SK-N-SH treated with all-trans-retinoic acid at 6 μM for 48 hours (cell line): ENCODE measurements at regions not wholly inside any gene's neighbourhood (a gene's known extent, or its start where the extent isn't known, plus 50 kb on each side); places are given as distances from the start of the nearest gene placed in this dataset.

Experiments
- ATAC-seq: fragments of 200-7000 bp; cut with Tn5 transposase; 3 replicates; pipeline ENCODE4 v1.9.1; 2020; ENCODE audit warnings: mild to moderate bottlenecking, moderate library complexity
- ARNTL ChIP-seq: fragments of 450-650 bp; formaldehyde crosslinking; IDR thresholded peaks from 2 replicates; pipeline ENCODE4 v1.5.0; 2020; ENCODE audit warnings: low read depth, mild to moderate bottlenecking, moderate library complexity, borderline replicate concordance
- BACH2 ChIP-seq: fragments of 250-450 bp; sonication (Bioruptor Pico); IDR thresholded peaks from 2 replicates; pipeline ENCODE4 v1.9.0; 2021; ENCODE audit warnings: mild to moderate bottlenecking, borderline replicate concordance
- CSDC2 ChIP-seq: fragments of 250-450 bp; sonication (Bioruptor Pico); IDR thresholded peaks from 2 replicates; pipeline ENCODE4 v1.5.0; 2020; ENCODE audit warnings: mild to moderate bottlenecking, moderate library complexity
- ESRRG ChIP-seq: fragments of 250-450 bp; sonication (Bioruptor Pico); IDR thresholded peaks from 2 replicates; pipeline ENCODE4 v1.6.1; 2021; ENCODE audit warnings: mild to moderate bottlenecking
- GLIS3 ChIP-seq: fragments of 250-450 bp; sonication (Bioruptor Pico); IDR thresholded peaks from 2 replicates; pipeline ENCODE4 v1.5.0; 2020; ENCODE audit warnings: mild to moderate bottlenecking, moderate library complexity
- ISL1 ChIP-seq: fragments of 250-450 bp; sonication (Bioruptor Pico); IDR thresholded peaks from 2 replicates; pipeline ENCODE4 v2.1.2; 2022; ENCODE audit warnings: mild to moderate bottlenecking, moderate library complexity
- OSR1 ChIP-seq: fragments of 250-450 bp; sonication (Bioruptor Pico); IDR thresholded peaks from 2 replicates; pipeline ENCODE4 v1.8.0; 2022; ENCODE audit warnings: moderate library complexity, mild to moderate bottlenecking, inconsistent platforms
- RARB ChIP-seq: fragments of 250-450 bp; sonication (Bioruptor Pico); IDR thresholded peaks from 2 replicates; pipeline ENCODE4 v1.8.0; 2021; ENCODE audit warnings: mild to moderate bottlenecking, moderate library complexity
- SNAI2 ChIP-seq: fragments of 250-450 bp; sonication (Bioruptor Pico); IDR thresholded peaks from 2 replicates; pipeline ENCODE4 v1.5.0; 2020; ENCODE audit warnings: mild to moderate bottlenecking, moderate library complexity
- TOX ChIP-seq: fragments of 250-450 bp; sonication (Bioruptor Pico); IDR thresholded peaks from 2 replicates; pipeline ENCODE4 v1.8.0; 2021; ENCODE audit warnings: mild to moderate bottlenecking, moderate library complexity, borderline replicate concordance
- ZC3H10 ChIP-seq: fragments of 250-450 bp; sonication (Bioruptor Pico); IDR thresholded peaks from 2 replicates; pipeline ENCODE4 v1.5.1; 2021; ENCODE audit warnings: mild to moderate bottlenecking, moderate library complexity
- ZFP3 ChIP-seq: fragments of 250-450 bp; sonication (Bioruptor Pico); IDR thresholded peaks from 2 replicates; pipeline ENCODE4 v1.5.0; 2020; ENCODE audit warnings: mild to moderate bottlenecking, moderate library complexity
- ZFP30 ChIP-seq: fragments of 450-650 bp; formaldehyde crosslinking; IDR thresholded peaks from 2 replicates; pipeline ENCODE4 v1.5.0; 2022; ENCODE audit warnings: mild to moderate bottlenecking, moderate library complexity
- ZNF565 ChIP-seq: fragments of 450-650 bp; formaldehyde crosslinking; conservative IDR thresholded peaks from 2 replicates; pipeline ENCODE4 v1.5.0; 2020; ENCODE audit warnings: low read depth, mild to moderate bottlenecking, moderate library complexity
- ZNF70 ChIP-seq: fragments of 450-650 bp; formaldehyde crosslinking; IDR thresholded peaks from 2 replicates; pipeline ENCODE4 v1.5.0; 2020; ENCODE audit warnings: mild to moderate bottlenecking, moderate library complexity
- ZNF8 ChIP-seq: fragments of 450-650 bp; formaldehyde crosslinking; IDR thresholded peaks from 2 replicates; pipeline ENCODE4 v1.5.0; 2020; ENCODE audit warnings: mild to moderate bottlenecking, moderate library complexity
- TF ChIP-seq, protein P1 (sequence below): fragments of 250-450 bp; sonication (Bioruptor Pico); IDR thresholded peaks from 2 replicates; pipeline ENCODE4 v1.5.1; 2021; ENCODE audit warnings: mild to moderate bottlenecking, moderate library complexity
- TF ChIP-seq, protein P2 (sequence below): fragments of 250-450 bp; sonication (Bioruptor Pico); IDR thresholded peaks from 2 replicates; pipeline ENCODE4 v1.5.1; 2020; ENCODE audit warnings: low read depth, mild to moderate bottlenecking, moderate library complexity
- TF ChIP-seq, protein P3 (sequence below): fragments of 250-450 bp; sonication (Bioruptor Pico); IDR thresholded peaks from 2 replicates; pipeline ENCODE4 v1.8.0; 2020; ENCODE audit warnings: mild to moderate bottlenecking, moderate library complexity, borderline replicate concordance
- TF ChIP-seq, protein P4 (sequence below): fragments of 250-450 bp; sonication (Bioruptor Pico); IDR thresholded peaks from 2 replicates; pipeline ENCODE4 v1.5.0; 2020; ENCODE audit warnings: mild to moderate bottlenecking, moderate library complexity

DNA sequence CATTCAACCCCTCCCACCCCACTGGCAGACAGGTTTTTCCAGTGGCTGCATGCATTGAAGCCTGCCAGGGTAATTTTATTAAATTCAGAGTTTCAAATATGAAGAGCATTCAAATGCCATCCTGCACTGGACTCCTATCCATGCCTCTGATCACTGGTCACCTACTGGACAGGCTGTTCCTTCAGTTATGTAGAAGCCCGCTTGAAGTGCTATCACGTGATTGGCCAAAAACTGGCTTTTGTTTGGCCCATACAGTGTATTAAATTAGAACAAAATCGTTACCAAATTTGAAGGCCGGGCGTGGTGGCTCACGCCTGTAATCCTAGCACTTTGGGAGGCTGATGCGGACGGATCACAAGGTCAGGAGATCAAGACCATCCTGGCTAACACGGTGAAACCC, 464.1 kb downstream of the TSN start:
- TF ChIP-seq, protein P1, sequence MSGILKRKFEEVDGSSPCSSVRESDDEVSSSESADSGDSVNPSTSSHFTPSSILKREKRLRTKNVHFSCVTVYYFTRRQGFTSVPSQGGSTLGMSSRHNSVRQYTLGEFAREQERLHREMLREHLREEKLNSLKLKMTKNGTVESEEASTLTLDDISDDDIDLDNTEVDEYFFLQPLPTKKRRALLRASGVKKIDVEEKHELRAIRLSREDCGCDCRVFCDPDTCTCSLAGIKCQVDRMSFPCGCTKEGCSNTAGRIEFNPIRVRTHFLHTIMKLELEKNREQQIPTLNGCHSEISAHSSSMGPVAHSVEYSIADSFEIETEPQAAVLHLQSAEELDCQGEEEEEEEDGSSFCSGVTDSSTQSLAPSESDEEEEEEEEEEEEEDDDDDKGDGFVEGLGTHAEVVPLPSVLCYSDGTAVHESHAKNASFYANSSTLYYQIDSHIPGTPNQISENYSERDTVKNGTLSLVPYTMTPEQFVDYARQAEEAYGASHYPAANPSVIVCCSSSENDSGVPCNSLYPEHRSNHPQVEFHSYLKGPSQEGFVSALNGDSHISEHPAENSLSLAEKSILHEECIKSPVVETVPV (CRISPR knock-in tag) = no peak
- no peak for TF ChIP-seq TOX
- no peak for TF ChIP-seq ZNF70 (CRISPR knock-in tag)
- TF ChIP-seq OSR1 (CRISPR knock-in tag) = no peak
- no peak for TF ChIP-seq ARNTL (CRISPR knock-in tag)
- TF ChIP-seq, protein P2, sequence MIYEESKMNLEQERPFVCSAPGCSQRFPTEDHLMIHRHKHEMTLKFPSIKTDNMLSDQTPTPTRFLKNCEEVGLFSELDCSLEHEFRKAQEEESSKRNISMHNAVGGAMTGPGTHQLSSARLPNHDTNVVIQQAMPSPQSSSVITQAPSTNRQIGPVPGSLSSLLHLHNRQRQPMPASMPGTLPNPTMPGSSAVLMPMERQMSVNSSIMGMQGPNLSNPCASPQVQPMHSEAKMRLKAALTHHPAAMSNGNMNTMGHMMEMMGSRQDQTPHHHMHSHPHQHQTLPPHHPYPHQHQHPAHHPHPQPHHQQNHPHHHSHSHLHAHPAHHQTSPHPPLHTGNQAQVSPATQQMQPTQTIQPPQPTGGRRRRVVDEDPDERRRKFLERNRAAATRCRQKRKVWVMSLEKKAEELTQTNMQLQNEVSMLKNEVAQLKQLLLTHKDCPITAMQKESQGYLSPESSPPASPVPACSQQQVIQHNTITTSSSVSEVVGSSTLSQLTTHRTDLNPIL = no peak
- TF ChIP-seq, protein P3, sequence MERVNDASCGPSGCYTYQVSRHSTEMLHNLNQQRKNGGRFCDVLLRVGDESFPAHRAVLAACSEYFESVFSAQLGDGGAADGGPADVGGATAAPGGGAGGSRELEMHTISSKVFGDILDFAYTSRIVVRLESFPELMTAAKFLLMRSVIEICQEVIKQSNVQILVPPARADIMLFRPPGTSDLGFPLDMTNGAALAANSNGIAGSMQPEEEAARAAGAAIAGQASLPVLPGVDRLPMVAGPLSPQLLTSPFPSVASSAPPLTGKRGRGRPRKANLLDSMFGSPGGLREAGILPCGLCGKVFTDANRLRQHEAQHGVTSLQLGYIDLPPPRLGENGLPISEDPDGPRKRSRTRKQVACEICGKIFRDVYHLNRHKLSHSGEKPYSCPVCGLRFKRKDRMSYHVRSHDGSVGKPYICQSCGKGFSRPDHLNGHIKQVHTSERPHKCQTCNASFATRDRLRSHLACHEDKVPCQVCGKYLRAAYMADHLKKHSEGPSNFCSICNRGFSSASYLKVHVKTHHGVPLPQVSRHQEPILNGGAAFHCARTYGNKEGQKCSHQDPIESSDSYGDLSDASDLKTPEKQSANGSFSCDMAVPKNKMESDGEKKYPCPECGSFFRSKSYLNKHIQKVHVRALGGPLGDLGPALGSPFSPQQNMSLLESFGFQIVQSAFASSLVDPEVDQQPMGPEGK (CRISPR knock-in tag) = no peak
- no peak for TF ChIP-seq ZC3H10 (CRISPR knock-in tag)
- TF ChIP-seq ZNF8 (CRISPR knock-in tag) = no peak
- TF ChIP-seq, protein P4, sequence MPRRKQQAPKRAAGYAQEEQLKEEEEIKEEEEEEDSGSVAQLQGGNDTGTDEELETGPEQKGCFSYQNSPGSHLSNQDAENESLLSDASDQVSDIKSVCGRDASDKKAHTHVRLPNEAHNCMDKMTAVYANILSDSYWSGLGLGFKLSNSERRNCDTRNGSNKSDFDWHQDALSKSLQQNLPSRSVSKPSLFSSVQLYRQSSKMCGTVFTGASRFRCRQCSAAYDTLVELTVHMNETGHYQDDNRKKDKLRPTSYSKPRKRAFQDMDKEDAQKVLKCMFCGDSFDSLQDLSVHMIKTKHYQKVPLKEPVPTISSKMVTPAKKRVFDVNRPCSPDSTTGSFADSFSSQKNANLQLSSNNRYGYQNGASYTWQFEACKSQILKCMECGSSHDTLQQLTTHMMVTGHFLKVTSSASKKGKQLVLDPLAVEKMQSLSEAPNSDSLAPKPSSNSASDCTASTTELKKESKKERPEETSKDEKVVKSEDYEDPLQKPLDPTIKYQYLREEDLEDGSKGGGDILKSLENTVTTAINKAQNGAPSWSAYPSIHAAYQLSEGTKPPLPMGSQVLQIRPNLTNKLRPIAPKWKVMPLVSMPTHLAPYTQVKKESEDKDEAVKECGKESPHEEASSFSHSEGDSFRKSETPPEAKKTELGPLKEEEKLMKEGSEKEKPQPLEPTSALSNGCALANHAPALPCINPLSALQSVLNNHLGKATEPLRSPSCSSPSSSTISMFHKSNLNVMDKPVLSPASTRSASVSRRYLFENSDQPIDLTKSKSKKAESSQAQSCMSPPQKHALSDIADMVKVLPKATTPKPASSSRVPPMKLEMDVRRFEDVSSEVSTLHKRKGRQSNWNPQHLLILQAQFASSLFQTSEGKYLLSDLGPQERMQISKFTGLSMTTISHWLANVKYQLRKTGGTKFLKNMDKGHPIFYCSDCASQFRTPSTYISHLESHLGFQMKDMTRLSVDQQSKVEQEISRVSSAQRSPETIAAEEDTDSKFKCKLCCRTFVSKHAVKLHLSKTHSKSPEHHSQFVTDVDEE (CRISPR knock-in tag) = no peak
- TF ChIP-seq ZFP30 = no peak
- TF ChIP-seq ISL1 (CRISPR knock-in tag) = no peak
- no peak for TF ChIP-seq ZNF565
- no peak for TF ChIP-seq RARB (CRISPR knock-in tag)
- no peak for TF ChIP-seq SNAI2 (CRISPR knock-in tag)
- TF ChIP-seq ZFP3 (CRISPR knock-in tag) = no peak
- no peak for TF ChIP-seq BACH2

DNA sequence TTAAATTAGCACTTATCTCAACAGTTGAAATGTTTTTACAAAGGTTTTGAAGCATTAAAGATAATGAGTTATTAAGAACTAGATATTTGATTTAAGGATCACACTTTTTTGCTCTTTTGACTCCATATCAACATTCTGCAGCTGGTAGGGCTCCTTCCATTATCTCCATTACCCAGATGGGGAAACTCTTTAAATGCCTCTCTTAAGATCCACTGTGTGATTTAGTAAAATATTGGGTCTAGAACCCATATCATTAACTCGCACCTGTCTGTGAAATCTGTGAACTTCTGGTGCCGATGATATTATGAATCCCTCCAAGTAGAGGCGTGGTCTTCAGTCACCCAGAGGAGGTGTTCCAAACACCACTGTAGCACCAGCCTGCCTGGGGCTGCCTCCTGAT, 466.2 kb downstream of the TSN start:
- TF ChIP-seq GLIS3 (CRISPR knock-in tag) = no peak
- no peak for TF ChIP-seq RARB (CRISPR knock-in tag)
- TF ChIP-seq ZC3H10 (CRISPR knock-in tag) = no peak
- no peak for TF ChIP-seq ZNF70 (CRISPR knock-in tag)
- TF ChIP-seq CSDC2 (CRISPR knock-in tag) = no peak
- TF ChIP-seq ARNTL (CRISPR knock-in tag) = no peak
- no peak for TF ChIP-seq ZFP30
- no peak for TF ChIP-seq SNAI2 (CRISPR knock-in tag)
- TF ChIP-seq, protein P3 (CRISPR knock-in tag) = no peak
- TF ChIP-seq ISL1 (CRISPR knock-in tag) = no peak
- TF ChIP-seq ESRRG (CRISPR knock-in tag) = no peak
- TF ChIP-seq, protein P1 (CRISPR knock-in tag) = no peak
- ATAC-seq = no peak

More for the DNA sequence above, 464.1 kb downstream of the TSN start:
- no peak for ATAC-seq

DNA sequence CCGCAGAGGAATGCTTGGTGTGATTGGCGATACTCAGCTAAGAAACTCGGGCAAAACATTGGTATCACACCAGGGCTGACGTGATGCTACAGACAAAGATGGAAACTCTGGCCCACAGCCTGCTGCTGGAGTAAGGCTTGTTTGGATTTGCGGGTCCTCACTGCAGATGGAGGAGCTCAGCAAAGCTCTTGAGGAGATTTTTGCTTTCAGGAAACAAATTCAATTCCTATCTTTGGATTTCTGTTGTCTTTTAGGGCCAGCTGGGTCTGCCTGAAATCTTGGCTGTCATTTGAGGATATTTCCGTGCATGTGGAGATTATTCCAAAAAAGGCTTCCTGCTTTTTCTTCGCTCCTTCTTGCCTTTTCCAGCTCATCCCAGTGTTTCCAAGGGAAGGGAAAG, 475.8 kb downstream of the TSN start:
- ATAC-seq = no peak

More for the DNA sequence above, 475.8 kb downstream of the TSN start:
- no peak for TF ChIP-seq RARB (CRISPR knock-in tag)
